ENCODE measurements at regions not wholly inside any gene's neighbourhood (a gene's known extent, or its start where the extent isn't known, plus 50 kb on each side); places are given as distances from the start of the nearest gene placed in this dataset.
"Not testable (repeated sequence)": the region's sequence is repeated elsewhere in the genome, so short reads cannot be mapped to it uniquely, and the experiment has no call there.

DNA sequence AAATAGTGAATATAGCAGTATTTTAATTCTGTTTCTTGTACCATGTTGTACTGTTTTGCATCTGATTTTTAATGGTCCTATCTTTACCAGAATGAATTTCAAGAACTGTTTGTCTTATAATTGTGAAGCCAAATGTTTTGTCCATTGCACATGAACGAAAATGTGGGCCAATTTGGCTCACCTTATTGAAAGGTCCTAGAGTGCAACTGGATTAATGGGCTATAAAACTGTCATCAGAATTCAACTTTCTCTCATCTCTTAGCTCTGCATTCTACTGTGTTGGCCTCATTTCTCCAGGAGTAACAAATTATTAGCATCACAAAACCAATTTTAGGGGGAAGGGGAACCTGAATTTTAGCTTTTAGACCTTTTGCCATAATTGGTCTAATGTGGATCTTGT, 179.4 kb upstream of the NUDT12 start:
- no peak overlapping the region for H4K8ac ChIP-seq (ENCODE audit: low read depth in 2 of 2, low read length in 2 of 2)
- H3K4ac ChIP-seq (ENCODE audit: low read depth, low read length) = no peak overlapping the region
- no peak overlapping the region for H2BK20ac ChIP-seq (ENCODE audit: low read depth, low read length)
- no peaks in the 10 kb centered on the region for H3K9me1 ChIP-seq (ENCODE audit: insufficient read depth, low read length)
- no peak overlapping the region for H2BK5ac ChIP-seq (ENCODE audit: low read depth, low read length, poor library complexity, severe bottlenecking)
- no peak for TF ChIP-seq MAZ (IDR thresholded peaks at IDR 0.05; ENCODE audit: borderline replicate concordance, low read depth, low read length)
- H2BK120ac ChIP-seq (ENCODE audit: low read depth, low read length) = no peak overlapping the region
- no peak overlapping the region for H3K4me2 ChIP-seq (ENCODE audit: low read depth, low read length)
- DNase-seq = no peak
- no peak overlapping the region for H4K5ac ChIP-seq (ENCODE audit: low read depth, low read length)
- no peak overlapping the region for H3K56ac ChIP-seq (ENCODE audit: extremely low read depth, insufficient read depth, low read length)
- H3K14ac ChIP-seq (replicated peaks; ENCODE audit: low read depth, low read length) = no peak overlapping the region
- no peaks in the 10 kb centered on the region for H4K20me1 ChIP-seq (ENCODE audit: insufficient read depth, low read length)
- dilution Hi-C loops (cut with HindIII; ENCODE audit: low sequenced_read_pairs, unreplicated experiment) = no loop called here
- in situ Hi-C loops (cut with MboI; ENCODE audit: low sequenced_read_pairs) = no loop called here
- H4K91ac ChIP-seq (ENCODE audit: insufficient read depth, low read depth, low read length) = no peak overlapping the region
- intact Hi-C loops (cut with micrococcal nuclease) = no loop called here
- H3K18ac ChIP-seq (ENCODE audit: low read depth, low read length) = no peak overlapping the region
- no peaks in the 10 kb centered on the region for H3K9me3 ChIP-seq (ENCODE audit: control insufficient read depth, insufficient read depth, low read length)
- no peak overlapping the region for H2AK9ac ChIP-seq (replicated peaks; ENCODE audit: low read depth, low read length, poor library complexity)
- no peak overlapping the region for H3K4me3 ChIP-seq (ENCODE audit: insufficient read depth, low read depth, low read length)
- H2BK15ac ChIP-seq (ENCODE audit: low read depth, low read length) = no peak overlapping the region
- no peaks in the 10 kb centered on the region for H3K36me3 ChIP-seq (ENCODE audit: control insufficient read depth, insufficient read depth, low read length)
- H3K27ac ChIP-seq (ENCODE audit: insufficient read depth, low read length) = no peak overlapping the region
- no peak overlapping the region for H3K9ac ChIP-seq (ENCODE audit: low read depth, low read length)
- POLR2A ChIA-PET (ENCODE audit: unreplicated experiment) = no interaction called here
- no peaks in the 10 kb centered on the region for H3K79me1 ChIP-seq (ENCODE audit: low read depth in 1 of 2, low read length in 2 of 2)
- H3K4me1 ChIP-seq (ENCODE audit: control insufficient read depth, insufficient read depth, low read length) = no peaks in the 10 kb centered on the region
- CTCF ChIA-PET = no interaction called here
- no TSS peak for BruUV-seq (replicated peaks)
- ATAC-seq (ENCODE audit: low read depth) = no peak
- no peak overlapping the region for H2AFZ ChIP-seq (replicated peaks; ENCODE audit: low read length, poor library complexity)
- H3K27me3 ChIP-seq (ENCODE audit: control insufficient read depth, insufficient read depth, low read length) = no peaks in the 10 kb centered on the region
- no peak overlapping the region for H3K23ac ChIP-seq (ENCODE audit: low read depth, low read length)
- no peak overlapping the region for H2AK5ac ChIP-seq (ENCODE audit: low read depth, low read length)
- no CpG with 5 or more reads among the region's 1 CpG for WGBS, 2 experiments (ENCODE audit: extremely low coverage in 2 of 2, insufficient read length in 1 of 2)

DNA sequence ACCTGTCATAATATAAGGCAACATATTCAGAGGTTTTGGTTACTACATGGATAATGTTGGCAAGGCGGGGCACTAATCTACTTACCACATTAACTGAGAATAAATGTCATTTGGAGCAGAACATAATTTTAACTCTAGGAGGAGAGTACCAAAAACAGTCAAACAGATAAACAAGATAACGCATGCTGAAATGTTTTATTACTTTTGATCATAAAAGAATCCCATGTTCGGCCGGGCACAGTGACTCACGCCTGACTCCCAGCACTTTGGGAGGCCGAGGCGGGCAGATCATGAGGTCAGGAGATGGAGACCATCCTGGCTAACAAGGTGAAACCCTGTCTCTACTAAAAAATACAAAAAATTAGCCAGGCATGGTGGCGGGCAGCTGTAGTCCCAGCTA, 173.8 kb upstream of the NUDT12 start:
- H2BK20ac ChIP-seq (ENCODE audit: low read depth, low read length); H2BK15ac ChIP-seq (ENCODE audit: low read depth, low read length); H3K79me1 ChIP-seq (ENCODE audit: low read depth in 1 of 2, low read length in 2 of 2); in situ Hi-C loops (cut with MboI; ENCODE audit: low sequenced_read_pairs); H2AK5ac ChIP-seq (ENCODE audit: low read depth, low read length); H3K4me3 ChIP-seq (ENCODE audit: insufficient read depth, low read depth, low read length); dilution Hi-C loops (cut with HindIII; ENCODE audit: low sequenced_read_pairs, unreplicated experiment); H2AFZ ChIP-seq (replicated peaks; ENCODE audit: low read length, poor library complexity); H2AK9ac ChIP-seq (replicated peaks; ENCODE audit: low read depth, low read length, poor library complexity); POLR2A ChIA-PET (ENCODE audit: unreplicated experiment); H3K4me2 ChIP-seq (ENCODE audit: low read depth, low read length); H3K23ac ChIP-seq (ENCODE audit: low read depth, low read length); H2BK120ac ChIP-seq (ENCODE audit: low read depth, low read length); H3K9me1 ChIP-seq (ENCODE audit: insufficient read depth, low read length); H3K36me3 ChIP-seq (ENCODE audit: control insufficient read depth, insufficient read depth, low read length); H4K91ac ChIP-seq (ENCODE audit: insufficient read depth, low read depth, low read length); CTCF ChIA-PET; H3K18ac ChIP-seq (ENCODE audit: low read depth, low read length); H4K5ac ChIP-seq (ENCODE audit: low read depth, low read length); BruUV-seq (replicated peaks); H3K4ac ChIP-seq (ENCODE audit: low read depth, low read length); H3K4me1 ChIP-seq (ENCODE audit: control insufficient read depth, insufficient read depth, low read length); ATAC-seq (ENCODE audit: low read depth); H2BK5ac ChIP-seq (ENCODE audit: low read depth, low read length, poor library complexity, severe bottlenecking); H3K56ac ChIP-seq (ENCODE audit: extremely low read depth, insufficient read depth, low read length); H3K14ac ChIP-seq (replicated peaks; ENCODE audit: low read depth, low read length); H4K20me1 ChIP-seq (ENCODE audit: insufficient read depth, low read length); DNase-seq; H3K9ac ChIP-seq (ENCODE audit: low read depth, low read length); H3K9me3 ChIP-seq (ENCODE audit: control insufficient read depth, insufficient read depth, low read length); H4K8ac ChIP-seq (ENCODE audit: low read depth in 2 of 2, low read length in 2 of 2); intact Hi-C loops (cut with micrococcal nuclease); H3K27me3 ChIP-seq (ENCODE audit: control insufficient read depth, insufficient read depth, low read length); H3K27ac ChIP-seq (ENCODE audit: insufficient read depth, low read length): not testable (repeated sequence)
- WGBS, 2 experiments (ENCODE audit: extremely low coverage in 2 of 2, insufficient read length in 1 of 2) = no CpG with 5 or more reads among the region's 8 CpGs

All from IMR-90 (cell line).